ENCODE measurements at regions not wholly inside any gene's neighbourhood (a gene's known extent, or its start where the extent isn't known, plus 50 kb on each side); places are given as distances from the start of the nearest gene placed in this dataset.
"Not testable (repeated sequence)": the region's sequence is repeated elsewhere in the genome, so short reads cannot be mapped to it uniquely, and the experiment has no call there.

DNA sequence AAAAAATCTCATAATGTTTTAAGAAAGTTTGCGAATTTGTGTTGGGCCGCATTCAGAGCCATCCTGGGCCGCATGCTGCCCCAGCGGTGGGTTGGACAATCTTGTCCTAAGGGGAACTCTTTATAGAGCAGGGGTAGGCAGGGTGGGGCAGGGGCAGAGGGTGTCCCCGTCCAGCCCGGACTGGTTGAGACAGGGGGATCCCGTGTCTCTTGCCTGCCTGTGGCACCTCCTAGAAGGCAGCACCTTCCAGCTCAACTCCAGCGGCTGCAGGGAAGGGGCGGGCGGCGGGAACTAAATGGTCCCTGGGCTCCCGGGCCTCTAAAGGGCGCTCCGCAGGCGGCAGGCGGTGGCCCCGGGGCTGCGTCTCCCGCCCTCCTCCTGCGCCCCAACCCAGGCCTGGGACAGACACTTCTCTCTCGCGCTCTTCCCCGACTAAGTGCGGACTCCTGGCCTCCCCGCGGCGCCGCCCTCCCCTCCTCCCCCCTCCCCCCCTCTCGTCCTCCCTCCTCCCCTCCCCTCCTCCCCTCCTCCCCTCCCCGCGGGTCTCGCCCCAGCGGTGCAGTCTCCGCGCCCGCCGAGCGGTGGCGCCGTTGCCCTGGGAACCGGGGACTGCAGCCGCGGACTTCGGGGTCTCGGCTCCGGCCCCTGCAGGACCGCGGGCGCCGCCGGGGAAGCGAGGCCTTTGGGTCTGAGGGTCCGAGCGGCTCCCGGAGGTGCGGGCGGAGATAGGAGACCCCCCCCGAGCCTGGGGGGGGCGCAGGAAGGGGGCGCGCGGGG, 132.6 kb downstream of the MRPL36 start:
- DNase-seq: no peak

DNA sequence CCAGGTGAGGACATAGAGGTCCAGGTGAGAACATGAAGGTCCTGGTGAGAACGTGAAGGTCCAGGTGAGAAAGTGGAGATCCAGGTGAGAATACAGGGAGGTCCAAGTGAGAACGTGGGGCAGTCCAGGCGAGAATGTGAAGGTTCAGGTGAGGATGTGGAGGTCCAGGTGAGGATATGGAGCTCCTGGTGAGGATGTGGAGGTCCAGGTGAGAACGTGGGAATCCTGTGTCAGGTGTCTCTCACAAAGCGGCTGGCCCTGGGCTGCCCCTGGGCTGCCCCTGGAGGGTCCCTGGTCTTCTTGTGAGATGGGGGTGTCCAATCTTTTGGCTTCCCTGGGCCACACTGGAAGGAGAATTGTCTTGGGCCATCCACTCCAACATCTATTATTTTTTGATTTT, 133.4 kb downstream of the MRPL36 start:
- DNase-seq: no peak

DNA sequence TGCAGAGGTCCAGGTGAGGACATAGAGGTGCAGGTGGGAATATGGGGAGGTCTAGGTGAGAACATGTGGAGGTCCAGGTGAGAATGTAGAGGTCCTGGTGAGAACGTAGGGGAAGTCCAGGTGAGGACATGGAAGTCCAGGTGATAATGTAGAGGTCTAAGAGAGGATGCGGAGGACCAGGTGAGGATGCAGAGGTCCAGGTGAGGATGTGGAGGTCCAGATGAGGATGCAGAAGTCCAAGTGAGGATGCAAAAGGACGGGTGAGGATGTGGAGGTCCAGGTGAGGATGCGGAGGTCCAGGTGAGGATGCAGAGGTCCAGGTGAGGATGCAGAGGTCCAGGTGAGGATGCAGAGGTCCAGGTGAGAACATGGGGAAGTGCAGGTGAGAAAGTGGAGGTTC, 133.8 kb downstream of the MRPL36 start:
- DNase-seq: no peak

DNA sequence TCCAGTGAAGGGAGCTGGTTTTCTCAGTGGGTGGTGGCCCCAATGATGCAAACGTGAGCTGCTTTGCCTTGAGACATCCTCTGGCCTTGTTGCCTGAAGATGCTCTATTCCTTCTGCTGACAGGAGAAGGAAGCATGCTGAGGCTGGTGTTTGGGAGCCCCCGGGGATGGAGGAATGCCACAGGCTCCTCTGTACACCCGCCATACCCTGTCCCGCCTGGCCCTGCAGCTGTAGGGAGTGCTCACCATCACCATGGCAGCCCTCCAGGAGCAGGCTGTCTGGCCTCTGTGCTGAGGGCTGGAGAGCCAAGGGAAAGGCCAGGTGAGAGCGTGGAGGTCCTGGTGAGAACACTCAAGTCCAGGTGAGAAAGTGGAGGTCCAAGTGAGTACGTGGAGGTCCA, 134.4 kb downstream of the MRPL36 start:
- DNase-seq: no peak

DNA sequence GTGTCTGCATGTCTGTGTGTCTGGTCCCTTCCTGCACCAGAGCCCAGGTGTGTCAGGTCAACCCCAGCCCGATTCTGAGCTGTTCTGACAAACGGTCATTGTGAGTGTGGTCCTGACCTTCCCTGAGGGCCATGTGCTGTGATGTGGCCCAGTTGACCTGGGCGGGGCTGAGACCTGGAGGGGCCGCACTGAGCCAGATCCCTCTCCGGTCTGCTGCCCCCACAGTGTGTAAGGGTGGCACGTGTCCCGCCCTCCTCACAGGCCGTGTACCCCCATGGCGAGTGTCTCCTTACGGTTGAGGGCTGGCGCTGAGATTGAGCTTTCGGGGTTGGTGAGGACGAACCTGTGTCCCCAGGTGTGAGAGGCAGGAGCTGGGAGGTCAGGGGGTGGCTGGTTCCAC, 136.5 kb downstream of the MRPL36 start:
- no peak for DNase-seq

DNA sequence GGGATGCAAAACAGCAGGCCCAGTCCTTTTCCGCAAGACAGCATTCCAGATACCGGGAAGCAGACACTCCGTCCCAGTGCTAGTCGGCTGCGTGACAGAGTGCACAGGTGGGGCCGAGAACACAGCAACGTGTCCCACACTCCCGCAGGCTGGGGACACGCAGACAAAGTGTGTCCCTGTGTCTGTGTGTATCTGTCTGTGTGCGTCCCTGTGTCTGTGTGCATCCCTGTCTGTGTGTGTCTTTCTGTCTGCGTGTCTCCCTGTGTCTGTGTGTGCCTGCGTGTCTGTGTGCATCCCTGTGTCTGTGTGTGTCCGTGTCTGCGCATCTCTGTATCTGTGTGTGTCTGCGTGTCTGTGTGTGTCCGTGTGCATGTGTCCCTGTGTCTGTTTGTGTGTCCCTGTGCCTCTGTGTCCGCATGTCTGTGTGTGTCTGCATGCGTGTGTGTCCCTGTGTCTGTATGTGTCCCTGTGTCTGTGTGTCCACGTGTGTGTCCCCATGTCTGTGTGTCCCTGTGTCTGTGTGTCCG, 137.0 kb downstream of the MRPL36 start:
- no peak for DNase-seq

DNA sequence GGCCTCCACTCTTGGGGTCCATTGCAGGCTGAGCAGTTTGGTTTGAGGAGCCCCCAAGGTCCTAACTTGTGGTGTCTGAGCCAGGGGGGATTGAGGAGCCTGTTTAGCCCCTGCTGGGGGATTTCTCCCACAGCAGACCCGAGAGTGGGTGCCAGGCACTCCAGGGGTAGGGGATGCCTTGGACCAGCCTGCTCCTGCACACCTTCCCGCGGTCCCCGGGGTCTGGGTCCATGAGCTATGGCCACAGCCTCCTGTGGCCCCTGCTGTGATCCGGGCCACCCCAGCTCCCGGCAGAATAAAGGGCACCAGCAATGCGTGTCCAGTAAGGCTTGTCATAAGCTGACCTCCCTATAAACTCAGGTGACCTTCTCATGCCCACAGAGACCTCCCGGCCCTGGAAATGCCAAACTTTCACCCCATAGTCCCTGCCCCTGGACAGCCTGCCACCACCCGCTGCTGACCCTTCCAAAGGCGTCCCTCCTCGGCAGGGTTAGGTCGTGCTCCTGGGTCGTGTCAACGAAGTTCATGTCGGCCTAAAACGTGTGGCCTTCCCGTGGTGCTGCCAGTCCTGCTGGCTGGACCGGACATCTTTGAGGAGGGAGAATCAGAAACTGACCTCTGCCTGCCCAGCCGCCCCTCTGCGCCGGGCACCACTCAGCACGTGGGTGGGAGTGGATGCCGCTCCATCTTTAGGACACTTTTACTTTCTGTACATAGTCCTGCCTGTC, 137.6 kb downstream of the MRPL36 start:
- DNase-seq: no peak

DNA sequence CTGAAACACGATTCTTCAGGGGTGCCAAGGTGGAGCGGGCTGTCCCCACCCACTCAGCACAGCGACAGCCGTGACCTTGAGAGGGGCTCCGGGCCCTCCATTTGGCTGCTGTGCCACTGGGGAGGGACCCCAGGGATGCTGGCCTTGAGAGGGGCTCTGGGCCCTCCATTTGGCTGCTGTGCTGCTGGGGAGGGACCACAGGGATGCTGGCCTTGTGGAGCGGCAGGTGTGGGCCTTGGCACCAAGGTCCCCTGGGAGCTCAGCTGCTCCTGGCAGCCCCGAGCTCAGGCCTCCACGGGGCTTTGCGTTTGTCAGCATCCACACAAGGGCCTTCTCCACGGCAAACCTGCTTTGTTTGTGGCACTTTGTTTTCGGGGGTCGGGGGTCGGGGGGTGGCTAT, 137.6 kb upstream of the LPCAT1 start:
- DNase-seq: no peak

DNA sequence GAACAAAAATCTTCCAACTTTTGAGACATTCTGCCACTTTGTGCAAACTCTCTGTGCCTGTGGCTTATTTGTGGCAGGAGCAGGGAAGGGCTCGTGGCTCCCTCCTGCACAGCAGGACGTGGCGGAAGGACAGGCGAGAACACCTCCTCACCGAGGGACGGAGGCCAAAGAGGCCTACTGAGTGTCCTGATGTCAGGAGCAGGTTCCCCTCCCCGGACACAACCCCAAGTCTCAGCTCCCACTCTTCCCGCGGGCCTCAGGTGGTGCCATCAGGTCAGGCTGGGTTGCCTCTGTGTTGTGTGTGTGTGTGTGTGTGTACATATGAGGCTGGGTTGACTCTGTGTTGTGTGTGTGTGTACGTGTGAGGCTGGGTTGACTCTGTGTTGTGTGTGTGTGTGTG, 136.8 kb upstream of the LPCAT1 start:
- DNase-seq: no peak

DNA sequence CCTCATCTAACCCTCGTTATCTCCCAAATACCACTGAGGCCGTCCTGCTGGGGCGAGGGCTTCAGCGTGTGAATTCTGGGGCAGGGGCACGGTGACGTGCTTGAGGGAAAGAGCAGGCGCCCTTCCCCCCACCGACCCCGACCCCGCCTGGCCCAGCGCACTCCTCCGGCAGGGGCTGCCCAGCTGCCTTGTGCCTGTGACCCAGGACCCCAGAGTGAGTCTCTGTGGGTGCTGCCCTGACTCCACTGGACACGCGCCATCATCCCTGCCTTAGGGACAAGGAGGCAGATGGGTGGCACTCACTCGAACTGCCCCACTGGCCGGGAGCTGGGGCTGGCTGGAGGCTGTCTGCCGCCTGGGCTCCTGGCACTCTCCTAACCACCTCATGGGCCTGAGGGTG, 136.2 kb upstream of the LPCAT1 start:
- DNase-seq: no peak

DNA sequence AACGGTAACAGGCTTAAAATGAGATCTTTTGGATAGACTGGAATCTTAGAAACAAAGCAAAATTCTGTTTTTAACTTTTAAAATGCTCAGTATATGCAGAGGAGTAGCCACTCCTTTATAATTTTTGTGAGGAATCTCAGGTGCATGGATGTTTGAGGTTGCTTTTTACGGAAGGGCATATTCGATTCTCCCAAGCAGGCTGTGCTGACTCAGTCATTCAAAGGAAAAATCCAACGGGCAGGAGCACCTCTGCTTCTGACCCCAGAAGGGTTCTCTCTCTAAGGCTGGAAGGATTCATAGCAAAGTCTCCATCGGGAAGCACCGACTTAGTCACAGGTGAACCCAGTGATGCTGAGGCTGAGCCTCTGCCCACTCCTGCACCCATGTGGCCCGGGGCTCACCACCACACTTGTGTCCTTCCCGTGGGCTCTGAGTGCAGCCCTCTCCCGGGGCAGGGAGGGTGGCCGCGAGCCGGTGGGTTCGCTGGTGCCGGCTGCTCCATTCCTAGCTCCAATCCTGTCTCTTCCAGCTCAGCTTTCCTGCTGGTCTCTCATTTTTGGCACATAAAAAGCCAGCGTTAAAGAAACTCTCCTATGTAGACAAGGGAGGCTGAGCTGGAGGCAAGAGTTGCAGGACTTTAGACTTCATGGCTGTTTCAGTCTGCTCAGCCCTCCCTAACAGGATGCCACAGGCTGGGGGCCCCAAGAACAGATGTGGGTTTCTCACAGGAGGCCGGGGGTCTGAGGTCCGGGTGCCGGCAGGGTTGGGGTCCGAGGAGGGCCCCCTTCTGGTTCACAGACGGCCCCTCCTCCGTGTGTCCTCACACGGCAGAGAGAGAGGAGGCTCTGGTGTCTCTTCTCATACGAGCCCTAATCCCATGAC, 135.6 kb upstream of the LPCAT1 start:
- DNase-seq: no peak

DNA sequence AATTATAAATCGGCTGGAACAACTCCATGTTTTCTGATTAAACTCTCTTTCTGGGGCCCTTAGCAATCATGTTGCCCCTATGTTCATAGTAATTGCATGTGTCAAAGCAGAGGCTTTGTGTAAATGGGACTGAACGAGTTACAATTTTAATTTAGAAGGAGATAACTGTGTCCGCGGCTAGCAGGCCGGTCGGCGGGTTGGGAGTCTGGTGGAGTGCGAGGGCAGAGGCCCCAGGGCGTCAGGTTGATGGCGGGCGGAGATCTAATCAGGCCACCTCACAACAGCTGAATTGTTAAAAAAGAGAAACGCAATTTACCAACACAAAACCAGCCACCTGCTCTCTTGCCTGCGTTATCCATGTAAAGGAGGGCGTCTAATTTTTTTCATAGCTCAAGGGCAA, 134.9 kb upstream of the LPCAT1 start:
- DNase-seq: no peak

DNA sequence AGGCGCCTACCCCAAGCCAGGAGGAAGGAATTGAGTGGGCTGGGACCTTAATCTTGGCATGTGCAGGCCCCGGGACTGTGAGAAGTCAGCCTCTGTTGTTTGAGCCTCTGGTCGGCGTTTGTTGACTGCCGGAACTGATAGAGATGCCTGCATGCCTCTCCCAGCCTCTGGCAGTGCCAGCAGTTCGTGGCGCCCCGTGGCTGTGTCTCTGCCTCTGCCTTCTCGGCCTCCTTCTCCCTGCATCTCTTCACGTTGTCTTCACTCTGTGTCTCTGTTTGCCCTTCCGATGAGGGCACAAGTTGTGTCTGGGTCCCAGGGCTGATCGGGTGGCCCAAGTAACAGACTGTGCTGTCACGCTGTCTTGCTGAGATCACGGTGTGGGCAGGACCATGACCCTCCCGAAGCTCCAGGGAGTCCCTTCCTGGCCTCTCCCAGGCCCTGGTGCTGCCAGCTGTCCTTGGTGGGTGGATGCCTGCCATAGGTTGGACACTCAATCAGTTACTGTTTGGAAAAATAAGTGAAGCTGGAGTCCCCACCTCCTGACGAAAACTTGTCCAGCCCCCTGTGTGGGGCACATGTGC, 133.5 kb upstream of the LPCAT1 start:
- DNase-seq: no peak

DNA sequence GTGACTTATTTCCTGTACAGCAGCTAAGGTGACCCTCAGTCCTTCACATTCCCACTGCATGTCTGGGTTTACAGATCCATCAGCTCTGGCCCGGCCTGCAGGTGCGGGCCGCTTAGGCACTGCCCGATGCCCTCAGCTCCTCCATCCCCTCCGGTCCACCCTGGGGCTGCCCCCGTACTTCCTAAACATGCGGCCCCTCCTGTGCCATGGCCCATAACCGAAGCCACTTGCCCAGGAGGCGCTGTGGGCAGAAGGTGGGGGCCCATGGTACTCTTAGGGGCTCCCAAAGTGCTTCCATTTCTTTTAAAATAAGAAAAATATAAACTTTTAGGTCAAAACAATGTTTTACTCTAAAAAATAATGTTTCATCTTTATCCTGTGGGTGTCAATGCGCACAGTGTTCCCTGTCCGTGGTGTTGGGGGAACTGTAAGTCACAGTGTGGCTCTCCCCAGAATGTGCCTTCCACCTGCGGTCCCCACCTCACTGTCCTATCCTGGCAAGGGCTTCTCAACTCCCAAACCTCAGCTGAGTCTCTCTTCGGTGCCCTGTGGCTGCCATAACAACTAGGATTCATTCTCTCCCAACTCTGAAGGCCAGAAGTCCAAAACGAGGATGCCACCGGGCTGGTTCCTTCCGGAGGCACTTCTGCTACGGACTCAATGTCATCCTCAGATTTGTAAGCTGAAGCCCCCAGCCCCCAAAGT, 132.7 kb upstream of the LPCAT1 start:
- DNase-seq: no peak

DNA sequence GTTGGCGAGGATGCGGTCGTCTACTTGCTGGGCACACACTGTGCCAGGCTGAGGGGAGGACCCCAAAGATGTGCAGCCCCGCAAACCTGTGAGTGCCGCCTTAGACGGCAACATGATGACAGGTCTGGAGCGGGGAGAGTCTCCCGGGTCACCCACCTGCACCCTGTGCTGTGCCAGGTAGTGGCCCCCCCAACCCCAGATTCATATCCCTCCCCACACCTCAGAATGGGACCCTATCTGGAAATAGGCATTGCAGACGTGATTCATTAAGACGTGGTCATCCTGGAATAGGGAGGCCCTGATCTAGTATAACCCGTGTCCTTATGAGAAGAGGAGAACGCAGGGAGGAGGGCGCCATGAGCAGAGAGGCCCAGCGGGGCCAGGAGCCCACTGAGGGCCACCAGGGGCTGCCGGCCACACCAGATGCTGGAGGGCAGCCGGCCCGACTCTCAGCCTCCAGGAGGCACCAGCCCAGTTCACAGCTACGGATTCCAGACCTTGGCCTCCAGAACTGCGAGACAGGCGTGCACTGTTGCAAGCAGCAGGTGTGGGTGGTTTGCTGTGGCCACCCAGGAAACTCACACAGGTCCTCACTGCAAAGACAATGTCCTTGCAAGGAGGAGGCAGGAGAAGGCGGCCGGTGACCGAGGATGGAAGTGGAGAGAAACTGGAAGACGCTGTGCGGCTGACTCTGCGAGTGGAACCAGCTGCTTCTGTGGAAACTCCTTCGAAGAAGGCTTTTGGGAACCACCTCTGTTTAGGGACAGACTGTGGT, 131.9 kb upstream of the LPCAT1 start:
- no peak for DNase-seq

DNA sequence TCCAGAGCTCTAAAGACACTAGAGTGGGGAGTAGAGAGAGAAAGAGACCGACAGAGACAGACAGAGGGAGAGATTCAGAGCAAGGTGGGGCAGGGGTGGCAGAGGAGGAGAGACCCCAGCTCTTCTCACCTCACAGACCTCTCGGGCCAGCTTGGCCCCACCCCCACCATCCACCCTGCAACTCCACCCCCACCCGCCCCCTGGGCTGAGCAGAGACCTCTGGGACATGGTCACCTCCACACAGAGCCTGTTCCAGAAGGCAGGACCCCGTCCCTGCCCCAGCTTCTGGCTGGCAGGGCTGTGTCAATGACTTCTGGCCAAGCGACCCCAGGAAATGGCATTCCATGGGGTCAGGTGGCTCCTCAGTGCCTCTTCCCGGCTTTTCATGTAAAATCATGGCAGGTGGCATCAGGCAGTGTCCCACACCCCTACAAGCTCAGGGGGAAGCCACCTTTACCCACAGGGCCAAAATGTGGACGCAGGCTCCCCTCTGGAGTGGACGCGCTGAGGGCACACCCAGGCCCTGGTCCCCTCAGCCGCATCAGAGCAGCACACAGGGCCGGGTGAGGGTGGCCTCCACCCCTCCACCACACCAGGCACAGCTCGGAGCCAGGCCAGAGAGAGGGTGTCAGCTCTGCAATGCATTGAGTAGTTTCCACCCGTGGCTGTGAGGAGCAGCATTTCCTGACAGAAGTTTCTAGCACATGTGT, 131.2 kb upstream of the LPCAT1 start:
- no peak for DNase-seq

DNA sequence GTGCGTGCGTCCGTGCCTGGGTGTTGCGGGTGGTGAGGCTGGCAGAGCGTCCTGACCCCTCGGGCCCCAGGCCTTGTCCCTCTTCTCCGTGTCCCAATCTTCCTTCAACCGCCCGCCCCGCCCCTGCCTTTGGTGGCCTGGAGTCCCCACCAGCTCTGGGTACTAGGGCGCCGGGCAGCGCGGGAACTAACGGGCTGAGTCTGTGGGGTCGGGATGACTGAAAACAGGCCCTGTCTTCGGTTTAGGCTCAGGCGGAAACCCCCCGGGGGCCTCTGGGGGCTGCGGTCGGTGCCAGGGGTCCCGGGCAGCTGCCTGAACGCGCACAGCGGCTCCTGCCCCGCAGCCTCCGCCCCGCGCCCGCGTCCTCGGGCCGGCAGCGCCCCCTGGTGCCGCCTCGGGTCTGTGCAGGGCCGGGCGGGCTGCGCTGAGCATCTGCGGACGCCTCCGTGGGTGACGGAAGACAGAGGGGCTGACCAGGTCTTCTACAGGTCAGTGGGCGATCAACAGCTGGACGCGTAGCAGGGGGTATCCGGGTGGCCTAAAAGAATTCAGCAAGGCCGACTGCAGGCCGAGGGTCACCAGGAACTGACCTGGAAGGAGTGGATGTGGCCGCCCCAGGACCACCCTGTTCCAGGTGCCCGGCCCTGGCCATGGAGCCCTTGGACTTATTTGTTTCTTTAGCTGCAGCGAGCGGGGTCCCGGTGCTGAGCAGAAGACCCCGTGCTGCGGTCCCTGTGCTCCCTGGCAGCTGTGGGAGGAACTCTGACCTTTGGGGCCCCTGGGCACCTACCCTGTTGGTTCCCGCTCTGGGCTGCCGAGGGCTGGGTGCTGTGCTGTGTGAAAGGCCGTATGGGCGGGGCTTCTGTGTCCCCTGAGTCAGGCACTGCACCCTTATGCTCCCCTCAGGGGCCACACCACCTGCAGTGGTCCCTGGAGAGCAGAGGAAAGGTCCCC, 130.2 kb upstream of the LPCAT1 start:
- DNase-seq: not testable (repeated sequence)

DNA sequence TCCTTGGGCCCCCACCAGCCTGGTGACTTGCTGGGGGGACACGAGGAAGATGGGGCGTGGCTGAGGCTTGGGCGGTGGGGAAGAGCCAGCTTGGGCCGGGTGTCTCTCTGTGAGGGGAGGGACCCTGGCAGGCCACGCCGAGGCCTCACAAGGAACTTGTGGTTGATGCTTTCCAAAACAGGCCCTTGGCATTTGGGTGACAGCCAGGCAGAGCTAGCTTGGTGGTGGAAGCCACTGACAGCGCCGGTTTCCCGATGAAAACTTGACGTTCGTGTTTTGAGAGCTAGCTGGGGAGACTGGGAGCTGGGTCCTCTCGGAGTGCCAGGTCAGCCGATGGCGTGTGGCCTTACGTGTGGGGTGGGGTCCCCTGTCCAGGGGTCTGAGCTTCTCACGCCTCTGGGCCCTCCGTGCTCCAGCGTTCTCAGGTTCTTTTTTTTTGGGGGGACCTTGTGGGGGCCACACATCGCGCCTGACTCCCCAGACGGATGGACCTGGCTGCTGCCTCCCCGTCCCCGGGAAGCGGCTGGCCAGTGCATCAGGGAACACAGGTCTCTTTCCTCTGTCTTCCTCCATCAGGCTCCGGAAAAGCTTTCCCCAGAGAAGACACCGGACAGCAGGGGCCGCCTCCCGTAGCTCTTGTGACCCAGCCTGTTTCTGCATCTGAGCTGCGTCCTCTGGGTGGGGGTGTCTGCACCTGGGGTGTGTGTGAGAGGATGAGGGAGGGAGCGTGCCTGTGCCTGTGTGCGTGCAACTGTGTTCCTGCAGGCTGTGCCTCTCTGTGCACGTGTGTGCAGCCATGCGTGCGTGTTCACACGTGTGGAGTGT, 129.3 kb upstream of the LPCAT1 start:
- no peak for DNase-seq

Data from GF-D8 (cell line).